Natural killer cell (primary cell): ENCODE measurements at regions not wholly inside any gene's neighbourhood (a gene's known extent, or its start where the extent isn't known, plus 50 kb on each side); places are given as distances from the start of the nearest gene placed in this dataset.

Experiments
- ATAC-seq, 3 donors: fragments of 150-1000 bp in 2 of 3; fragments of 200-7000 bp in 1 of 3; cut with Tn5 transposase; 1 replicate in 1 of 3; 2 replicates in 2 of 3; pipeline ENCODE4 v1.10.0; 2021; ENCODE audit warnings: mild to moderate bottlenecking in 2 of 3, moderate library complexity in 2 of 3
- DNase-seq, 2 donors: peaks; one replicate each; pipeline versions ENCODE4 v3.0.0 to v3.0.0-alpha.2; 2013 to 2021; ENCODE audit warnings: mixed read lengths in 1 of 2
- H3K27ac ChIP-seq: one replicate; pipeline ENCODE4 v1.5.1; 2013; ENCODE audit warnings: mild to moderate bottlenecking, low read length
- H3K27me3 ChIP-seq: one replicate; pipeline ENCODE4 v1.6.1; 2013; ENCODE audit warnings: low read length; ENCODE audit not compliant: control insufficient read depth, insufficient read depth
- H3K36me3 ChIP-seq: one replicate; pipeline ENCODE4 v1.6.1; 2013; ENCODE audit warnings: low read length; ENCODE audit not compliant: control insufficient read depth, insufficient read depth
- H3K4me1 ChIP-seq: one replicate; pipeline ENCODE4 v1.6.1; 2013; ENCODE audit warnings: low read length; ENCODE audit not compliant: control insufficient read depth, insufficient read depth
- H3K4me3 ChIP-seq: one replicate; pipeline ENCODE4 v1.5.1; 2013; ENCODE audit warnings: low read length
- H3K9me3 ChIP-seq: one replicate; pipeline ENCODE4 v1.6.1; 2013; ENCODE audit warnings: low read length; ENCODE audit not compliant: control insufficient read depth, insufficient read depth
- H3K27ac Mint-ChIP-seq, 2 donors: one replicate each; pipeline ENCODE4 v1.8.0; 2022; ENCODE audit warnings: mild to moderate bottlenecking in 2 of 2, mixed read lengths in 2 of 2, moderate library complexity in 1 of 2
- H3K27me3 Mint-ChIP-seq, 2 donors: one replicate each; pipeline ENCODE4 v1.8.0; 2022; ENCODE audit warnings: low read depth in 2 of 2, mixed read lengths in 2 of 2
- H3K36me3 Mint-ChIP-seq: one replicate; pipeline ENCODE4 v1.8.0; 2022; ENCODE audit warnings: mixed read lengths
- H3K4me1 Mint-ChIP-seq, 2 donors: one replicate each; pipeline ENCODE4 v1.8.0; 2022; ENCODE audit warnings: mixed read lengths in 2 of 2
- H3K4me3 Mint-ChIP-seq: one replicate; pipeline ENCODE4 v1.8.0; 2022; ENCODE audit warnings: mild to moderate bottlenecking, moderate library complexity, mixed read lengths
- H3K9me3 Mint-ChIP-seq, 2 donors: one replicate each; pipeline ENCODE4 v1.8.0; 2022; ENCODE audit warnings: mixed read lengths in 2 of 2
- CTCF ChIP-seq: fragments of 200-600 bp; IDR thresholded peaks from one replicate; pipeline ENCODE4 v1.8.0; 2022; ENCODE audit warnings: antibody characterized with exemption
- WGBS: methylation state at CpG from one replicate; pipeline ENCODE4 v1.1.7; 2013; ENCODE audit warnings: missing lambda C conversion rate; ENCODE audit not compliant: insufficient coverage; 5-methylcytosine and 5-hydroxymethylcytosine counted together
- intact Hi-C: fragments of 100-400 bp; cut with micrococcal nuclease; formaldehyde crosslinking; loops from one replicate; pipeline ENCODE4 v1.14.2; 2022

DNA sequence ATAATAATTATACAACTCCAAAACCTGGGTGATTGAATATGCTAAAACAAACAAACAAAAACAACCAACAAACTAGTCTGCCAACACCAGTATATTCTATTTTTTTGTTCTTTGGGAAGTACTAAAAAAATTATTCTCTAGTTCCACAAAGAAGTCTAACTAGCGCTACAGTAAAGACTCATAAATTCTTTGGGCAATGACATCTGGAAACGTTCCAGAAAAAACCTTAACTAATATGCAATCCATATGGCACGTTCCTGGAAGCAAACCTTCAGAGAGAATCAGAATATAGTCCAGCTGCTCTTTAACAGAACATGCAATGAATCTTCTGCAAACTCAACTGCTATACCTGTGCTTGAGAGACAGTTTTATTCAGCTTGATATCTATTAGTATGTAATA is 500.1 kb downstream of the TRAM1L1 start:
- 16% methylated on average over 3 of the region's 3 CpGs for WGBS
- no peak for ATAC-seq
- H3K4me1 Mint-ChIP-seq, result no peaks in the 10 kb centered on the region

GRCh38 chr4:116577321-116577720 is 508.1 kb downstream of the TRAM1L1 start:
- intact Hi-C loops, result no loop called here
- no peaks in the 10 kb centered on the region for H3K36me3 Mint-ChIP-seq
- no peaks in the 10 kb centered on the region for H3K27me3 Mint-ChIP-seq
- H3K27ac Mint-ChIP-seq, result no peak overlapping the region
- Histone ChIP-seq H3K9me3 (peaks cover 7% of the 10 kb centered on the region), H3K4me3 (no peak overlapping the region), H3K27ac (no peak overlapping the region), H3K36me3 (no peaks in the 10 kb centered on the region), H3K27me3 (no peaks in the 10 kb centered on the region), H3K4me1 (no peaks in the 10 kb centered on the region)
- no peak for TF ChIP-seq CTCF
- H3K4me1 Mint-ChIP-seq, result no peaks in the 10 kb centered on the region
- peaks cover 7 to 13% of the 10 kb centered on the region in 2 donors for H3K9me3 Mint-ChIP-seq
- no peak for DNase-seq
- no peak for ATAC-seq
- no CpG with 5 or more reads among the region's 1 CpG for WGBS
- no peak overlapping the region for H3K4me3 Mint-ChIP-seq

More for the DNA sequence above, 500.1 kb downstream of the TRAM1L1 start:
- peaks cover 8 to 11% of the 10 kb centered on the region in 2 donors for H3K9me3 Mint-ChIP-seq
- Histone ChIP-seq H3K27me3 (no peaks in the 10 kb centered on the region), H3K36me3 (no peaks in the 10 kb centered on the region), H3K9me3 (no peaks in the 10 kb centered on the region), H3K27ac (no peak overlapping the region), H3K4me3 (no peak overlapping the region), H3K4me1 (no peaks in the 10 kb centered on the region)
- no peak overlapping the region for H3K4me3 Mint-ChIP-seq
- no peaks in the 10 kb centered on the region for H3K36me3 Mint-ChIP-seq
- TF ChIP-seq CTCF, result no peak
- no peaks in the 10 kb centered on the region for H3K27me3 Mint-ChIP-seq
- DNase-seq, result no peak
- intact Hi-C loops, result no loop called here
- H3K27ac Mint-ChIP-seq, result no peak overlapping the region

DNA sequence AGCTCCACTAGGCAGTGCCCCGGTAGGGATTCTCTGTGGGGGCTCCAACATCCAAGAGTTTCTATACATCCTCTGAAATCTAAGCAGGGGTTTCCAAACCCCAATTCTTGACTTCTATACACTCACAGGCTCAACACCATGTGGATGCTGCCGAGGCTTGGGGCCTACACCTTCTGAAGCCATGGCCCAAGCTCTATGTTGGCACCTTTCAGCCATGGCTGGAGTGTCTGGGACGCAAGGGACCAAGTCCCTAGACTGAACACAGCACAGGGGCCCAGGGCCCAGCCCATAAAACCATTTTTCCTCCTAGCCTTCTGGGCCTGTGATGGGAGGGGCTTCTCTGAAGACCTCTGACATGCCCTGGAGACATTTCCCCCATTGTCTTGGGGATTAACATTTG is 511.8 kb downstream of the TRAM1L1 start:
- no peaks in the 10 kb centered on the region for H3K4me1 ChIP-seq
- H3K36me3 ChIP-seq, result no peaks in the 10 kb centered on the region
- Mint-ChIP-seq H3K4me1 (no peaks in the 10 kb centered on the region), H3K27ac (no peak overlapping the region), H3K36me3 (no peaks in the 10 kb centered on the region), H3K27me3 (no peaks in the 10 kb centered on the region), H3K4me3 (no peak overlapping the region), H3K9me3 (peaks cover 13 to 21% of the 10 kb centered on the region in 2 donors)
- intact Hi-C loops, result no loop called here
- no peaks in the 10 kb centered on the region for H3K27me3 ChIP-seq
- DNase-seq (no peak), ATAC-seq (no peak)
- H3K9me3 ChIP-seq, result peaks cover 7% of the 10 kb centered on the region
- no peak overlapping the region for H3K4me3 ChIP-seq
- no peak overlapping the region for H3K27ac ChIP-seq
- TF ChIP-seq CTCF, result no peak
- 61% methylated on average over 3 of the region's 3 CpGs for WGBS

DNA sequence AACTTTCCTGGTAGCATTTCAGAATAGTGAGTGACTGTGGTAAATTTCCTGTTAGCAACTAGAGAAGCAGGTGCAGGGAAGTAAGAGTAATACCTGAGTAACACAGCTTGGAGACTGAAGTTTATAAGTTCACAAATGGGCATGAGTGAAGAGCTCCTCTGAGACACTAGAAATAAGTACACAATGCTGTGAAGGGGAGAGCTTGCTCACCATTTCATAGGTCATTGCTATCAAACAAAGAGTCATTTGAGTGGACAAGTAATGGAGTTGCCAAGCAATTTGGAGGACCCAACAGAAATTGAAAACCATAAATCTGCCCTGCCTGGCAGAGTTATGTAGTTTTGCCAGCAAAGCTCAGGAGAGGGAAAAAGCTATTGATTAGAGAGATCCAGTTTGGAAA is 523.6 kb downstream of the TRAM1L1 start:
- no peaks in the 10 kb centered on the region for H3K4me1 Mint-ChIP-seq
- DNase-seq (no peak), ATAC-seq (no peak)
- H3K4me1 ChIP-seq, result no peaks in the 10 kb centered on the region
- no peaks in the 10 kb centered on the region for H3K27me3 Mint-ChIP-seq
- peaks cover 8% of the 10 kb centered on the region for H3K9me3 ChIP-seq
- H3K27ac Mint-ChIP-seq, result no peak overlapping the region
- H3K4me3 ChIP-seq, result no peak overlapping the region
- no peaks in the 10 kb centered on the region for H3K27me3 ChIP-seq
- no peaks in the 10 kb centered on the region for H3K36me3 ChIP-seq
- H3K9me3 Mint-ChIP-seq, result peaks cover 17 to 31% of the 10 kb centered on the region in 2 donors
- H3K27ac ChIP-seq, result no peak overlapping the region
- TF ChIP-seq CTCF, result no peak
- intact Hi-C loops, result no loop called here
- H3K4me3 Mint-ChIP-seq, result no peak overlapping the region
- H3K36me3 Mint-ChIP-seq, result peaks cover 12% of the 10 kb centered on the region
